OCI-LY1 (cell line): ENCODE measurements at regions not wholly inside any gene's neighbourhood (a gene's known extent, or its start where the extent isn't known, plus 50 kb on each side); places are given as distances from the start of the nearest gene placed in this dataset.

Source experiments
- EZH2 ChIP-seq: fragments of 200-600 bp; sonication (generic), shearing (Covaris generic); IDR thresholded peaks from 2 replicates; pipeline ENCODE4 v1.8.0; 2017; ENCODE audit warnings: borderline replicate concordance, mixed run types, mild to moderate bottlenecking, antibody characterized with exemption, low read length, moderate library complexity, mixed read lengths
- TF ChIP-seq, protein P1 (sequence below): fragments of 200-600 bp; sonication (generic), shearing (Covaris generic); IDR thresholded peaks from 2 replicates; pipeline ENCODE4 v1.5.1; 2017; ENCODE audit warnings: mild to moderate bottlenecking, antibody characterized with exemption, low read length, moderate library complexity, mixed read lengths

DNA sequence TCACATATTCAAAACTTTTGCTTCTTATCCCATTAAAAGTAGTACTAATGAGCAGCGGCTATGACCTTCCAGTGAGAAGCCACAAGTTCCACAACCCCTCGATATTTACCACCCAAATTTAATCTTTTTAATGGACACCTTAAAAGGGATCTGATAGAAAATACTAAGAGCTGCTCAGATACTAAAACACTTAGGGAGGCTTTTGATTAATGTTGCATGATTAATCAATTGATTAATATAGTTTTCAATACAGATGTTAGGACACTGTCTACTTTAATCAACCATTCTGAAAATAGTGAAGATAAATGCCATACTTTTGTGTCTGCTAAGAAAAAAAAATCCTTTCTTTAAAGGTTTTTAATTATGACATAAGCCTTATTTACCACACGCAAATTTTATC lies 1312.8 kb upstream of the ACVR2A start:
- TF ChIP-seq, protein P1, sequence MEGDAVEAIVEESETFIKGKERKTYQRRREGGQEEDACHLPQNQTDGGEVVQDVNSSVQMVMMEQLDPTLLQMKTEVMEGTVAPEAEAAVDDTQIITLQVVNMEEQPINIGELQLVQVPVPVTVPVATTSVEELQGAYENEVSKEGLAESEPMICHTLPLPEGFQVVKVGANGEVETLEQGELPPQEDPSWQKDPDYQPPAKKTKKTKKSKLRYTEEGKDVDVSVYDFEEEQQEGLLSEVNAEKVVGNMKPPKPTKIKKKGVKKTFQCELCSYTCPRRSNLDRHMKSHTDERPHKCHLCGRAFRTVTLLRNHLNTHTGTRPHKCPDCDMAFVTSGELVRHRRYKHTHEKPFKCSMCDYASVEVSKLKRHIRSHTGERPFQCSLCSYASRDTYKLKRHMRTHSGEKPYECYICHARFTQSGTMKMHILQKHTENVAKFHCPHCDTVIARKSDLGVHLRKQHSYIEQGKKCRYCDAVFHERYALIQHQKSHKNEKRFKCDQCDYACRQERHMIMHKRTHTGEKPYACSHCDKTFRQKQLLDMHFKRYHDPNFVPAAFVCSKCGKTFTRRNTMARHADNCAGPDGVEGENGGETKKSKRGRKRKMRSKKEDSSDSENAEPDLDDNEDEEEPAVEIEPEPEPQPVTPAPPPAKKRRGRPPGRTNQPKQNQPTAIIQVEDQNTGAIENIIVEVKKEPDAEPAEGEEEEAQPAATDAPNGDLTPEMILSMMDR: no peak
- no peak for TF ChIP-seq EZH2
